Endothelial cell of umbilical vein (primary cell): ENCODE measurements at regions not wholly inside any gene's neighbourhood (a gene's known extent, or its start where the extent isn't known, plus 50 kb on each side); places are given as distances from the start of the nearest gene placed in this dataset.

ENCODE experiments used
- BruUV-seq: library from RNA; stranded (reverse); fragments of 400-500 nt; replicated peaks from 2 replicates; lab custom pipeline; 2021; lab: Mats Ljungman, UMichigan
- CTCF ChIA-PET: fragments of 300-600, 350-600 bp; sonication (Branson Sonifier 250); formaldehyde crosslinking; loops from one replicate; lab custom pipeline; 2021; ENCODE audit warnings: antibody characterized with exemption, inconsistent platforms; lab: Charles Lee
- POLR2A ChIA-PET: fragments of 300-600, 350-600 bp; sonication (Branson Sonifier 250); formaldehyde crosslinking; loops from one replicate; lab custom pipeline; 2021; ENCODE audit warnings: antibody characterized with exemption, inconsistent platforms; lab: Charles Lee
- DNase-seq: peaks from one replicate; pipeline ENCODE4 v3.0.0-alpha.2; 2011; ENCODE audit warnings: low read depth, low spot score
- FAIRE-seq: peaks from 2 replicates; lab custom pipeline; 2011; peaks lifted over from hg19 to GRCh38; lab: Jason Lieb, UNC
- H2AFZ ChIP-seq: 2 replicates; pipeline ENCODE4 v1.6.0; 2012; ENCODE audit warnings: low read depth, low read length, control low read depth, inconsistent platforms
- H3K27ac ChIP-seq: 2 replicates; pipeline ENCODE4 v1.5.1; 2011; ENCODE audit warnings: low read depth, mild to moderate bottlenecking, control low read depth, low read length, moderate library complexity; ENCODE audit not compliant: insufficient read depth
- H3K27me3 ChIP-seq, 2 experiments: 2 replicates each; pipeline versions ENCODE4 v1.6.0 to v1.6.1; 2011; ENCODE audit warnings: low read length in 2 of 2, mixed read lengths in 1 of 2; ENCODE audit not compliant: control insufficient read depth in 2 of 2, insufficient read depth in 2 of 2
- H3K36me3 ChIP-seq, 2 experiments: 2 replicates in 1 of 2; 3 replicates in 1 of 2; pipeline ENCODE4 v1.5.1; 2011; ENCODE audit warnings: low read length in 2 of 2, mild to moderate bottlenecking in 1 of 2, moderate library complexity in 1 of 2; ENCODE audit not compliant: control insufficient read depth in 2 of 2, insufficient read depth in 2 of 2; ENCODE audit errors: extremely low read depth in 1 of 2
- H3K4me1 ChIP-seq: 3 replicates; pipeline ENCODE4 v1.5.1; 2011; ENCODE audit warnings: mild to moderate bottlenecking, low read length; ENCODE audit not compliant: control insufficient read depth, insufficient read depth; ENCODE audit errors: extremely low read depth
- H3K4me2 ChIP-seq: 2 replicates; pipeline ENCODE4 v1.6.1; 2011; ENCODE audit warnings: low read length, control low read depth, mixed read lengths; ENCODE audit not compliant: insufficient read depth
- H3K4me3 ChIP-seq, 3 experiments: fragments of 200-600 bp in 1 of 3; sonication (generic), shearing (Covaris generic) in 1 of 3; replicated peaks in 1 of 3; 2 replicates each; pipeline ENCODE4 v1.5.1; 2011 to 2016; ENCODE audit warnings: control low read depth in 3 of 3, low read length in 3 of 3, mild to moderate bottlenecking in 2 of 3, inconsistent platforms in 1 of 3, low read depth in 1 of 3, moderate library complexity in 1 of 3; ENCODE audit not compliant: insufficient read depth in 1 of 3
- H3K79me2 ChIP-seq: 2 replicates; pipeline ENCODE4 v1.6.0; 2012; ENCODE audit warnings: low read length, inconsistent platforms; ENCODE audit not compliant: control insufficient read depth, insufficient read depth
- H3K9ac ChIP-seq: replicated peaks from 2 replicates; pipeline ENCODE3; 2011; ENCODE audit warnings: low read length, control low read depth; ENCODE audit not compliant: insufficient read depth; ENCODE audit errors: extremely low read depth
- H3K9me1 ChIP-seq: replicated peaks from 3 replicates; pipeline ENCODE4 v1.6.0; 2011; ENCODE audit warnings: mild to moderate bottlenecking, low read length; ENCODE audit not compliant: control insufficient read depth, insufficient read depth; ENCODE audit errors: extremely low read depth
- H3K9me3 ChIP-seq: replicated peaks from 2 replicates; pipeline ENCODE4 v1.5.1; 2012; ENCODE audit warnings: low read length, inconsistent platforms; ENCODE audit not compliant: control insufficient read depth, insufficient read depth
- H4K20me1 ChIP-seq: replicated peaks from 2 replicates; pipeline ENCODE3; 2011; ENCODE audit warnings: mild to moderate bottlenecking, low read length; ENCODE audit not compliant: control insufficient read depth, insufficient read depth; ENCODE audit errors: extremely low read depth
- CTCF ChIP-seq, 2 donors: IDR thresholded peaks; 1 replicate in 1 of 2; 2 replicates in 1 of 2; pipeline ENCODE4 v1.5.1; 2011; ENCODE audit warnings: low read length in 2 of 2, mild to moderate bottlenecking in 2 of 2, moderate library complexity in 2 of 2, control low read depth in 1 of 2, inconsistent platforms in 1 of 2, low read depth in 1 of 2; ENCODE audit not compliant: insufficient read depth in 1 of 2; ENCODE audit errors: extremely low read depth in 1 of 2
- EZH2 ChIP-seq: IDR thresholded peaks from 2 replicates; pipeline ENCODE4 v1.6.1; 2012; ENCODE audit warnings: borderline replicate concordance, low read depth, mild to moderate bottlenecking, moderate library complexity, low read length, inconsistent platforms; ENCODE audit not compliant: severe bottlenecking
- FOS ChIP-seq: IDR thresholded peaks from 2 replicates; pipeline ENCODE4 v1.6.1; 2011; ENCODE audit warnings: mild to moderate bottlenecking, low read length, moderate library complexity, borderline replicate concordance; ENCODE audit not compliant: insufficient read depth
- GATA2 ChIP-seq: IDR thresholded peaks from 2 replicates; pipeline ENCODE4 v1.7.0; 2011; ENCODE audit warnings: low read depth, mild to moderate bottlenecking, moderate library complexity, mixed read lengths, low read length; ENCODE audit not compliant: insufficient read length, insufficient read depth
- JUN ChIP-seq: IDR thresholded peaks from 2 replicates; pipeline ENCODE4 v1.6.1; 2011; ENCODE audit warnings: borderline replicate concordance, low read depth; ENCODE audit not compliant: insufficient read length, insufficient read depth
- MAX ChIP-seq: IDR thresholded peaks from 2 replicates; pipeline ENCODE4 v1.6.1; 2011; ENCODE audit not compliant: insufficient read depth, insufficient read length
- MYC ChIP-seq: IDR thresholded peaks from one replicate; pipeline ENCODE4 v1.6.1; 2011; ENCODE audit warnings: mild to moderate bottlenecking, low read depth, low read length
- POLR2A ChIP-seq: IDR thresholded peaks from 2 replicates; pipeline ENCODE4 v1.6.1; 2012; ENCODE audit warnings: low read depth, mild to moderate bottlenecking, control low read depth, low read length
- POLR2AphosphoS5 ChIP-seq: IDR thresholded peaks from 2 replicates; pipeline ENCODE4 v1.6.1; 2012; ENCODE audit warnings: low read depth, mild to moderate bottlenecking, control low read depth, low read length, moderate library complexity; ENCODE audit not compliant: insufficient read depth
- dilution Hi-C: fragments of 300-500 bp; cut with MboI; formaldehyde crosslinking; loops from one replicate; pipeline ENCODE4 v1.15.0; 2019; ENCODE audit warnings: low sequenced_read_pairs; ENCODE audit not compliant: extremely low pct_ligation_motif_present
- intact Hi-C: fragments of 100-400 bp; cut with micrococcal nuclease; formaldehyde crosslinking; loops from one replicate; pipeline ENCODE4 v1.10.0; 2022

GRCh38 chr2:45223531-45223930 lies 214.3 kb upstream of the SIX2 start:
- Histone ChIP-seq H3K4me3 (no peak overlapping the region), H3K27ac (no peak overlapping the region), H2AFZ (no peak overlapping the region), H4K20me1 (no peaks in the 10 kb centered on the region), H3K4me2 (no peak overlapping the region), H3K9me3 (no peaks in the 10 kb centered on the region), H3K79me2 (no peaks in the 10 kb centered on the region), H3K4me1 (peaks cover 4% of the 10 kb centered on the region), H3K9ac (no peak overlapping the region), H3K36me3 (no peaks in the 10 kb centered on the region), H3K27me3 (no peaks in the 10 kb centered on the region), H3K9me1 (no peaks in the 10 kb centered on the region)
- TF ChIP-seq MAX, result no peak
- TF ChIP-seq FOS, result no peak
- no peak for TF ChIP-seq POLR2AphosphoS5
- TF ChIP-seq EZH2, result no peak
- no peak for TF ChIP-seq GATA2
- TF ChIP-seq POLR2A, result no peak
- TF ChIP-seq CTCF (IDR thresholded peaks at IDR 0.05; ENCODE audit: extremely low read depth in 1 of 2, insufficient read depth in 1 of 2, low read depth in 1 of 2, low read length in 2 of 2), result no peak
- no peak for TF ChIP-seq MYC
- no peak for TF ChIP-seq JUN
- POLR2A ChIA-PET, result no interaction called here
- dilution Hi-C loops, result no loop called here
- CTCF ChIA-PET, result no interaction called here
- no TSS peak for BruUV-seq
- no peak for DNase-seq
- intact Hi-C loops, result no loop called here
- no peak for FAIRE-seq
